Liver (tissue), 8 donors: ENCODE measurements at regions not wholly inside any gene's neighbourhood (a gene's known extent, or its start where the extent isn't known, plus 50 kb on each side); places are given as distances from the start of the nearest gene placed in this dataset.

Experiments used
- DNase-seq: peaks from one replicate; pipeline ENCODE4 v3.0.0-alpha.2; 2017; ENCODE audit warnings: low spot score
- H3K27ac ChIP-seq, 2 donors: one replicate each; pipeline ENCODE4 v1.7.0; 2013; ENCODE audit warnings: inconsistent platforms in 2 of 2, low read length in 2 of 2, control low read depth in 1 of 2, low read depth in 1 of 2, mild to moderate bottlenecking in 1 of 2
- H3K27me3 ChIP-seq, 4 donors: one replicate each; pipeline versions ENCODE4 v1.6.1 to v1.7.0; 2013; ENCODE audit warnings: low read length in 3 of 4, inconsistent platforms in 1 of 4, mild to moderate bottlenecking in 1 of 4, moderate library complexity in 1 of 4; ENCODE audit not compliant: control insufficient read depth in 4 of 4, insufficient read depth in 4 of 4
- H3K36me3 ChIP-seq, 4 donors: one replicate each; pipeline versions ENCODE4 v1.6.1 to v1.7.0; 2013; ENCODE audit warnings: low read length in 3 of 4, mild to moderate bottlenecking in 3 of 4, low read depth in 1 of 4, moderate library complexity in 1 of 4; ENCODE audit not compliant: control insufficient read depth in 4 of 4, insufficient read depth in 3 of 4
- H3K4me1 ChIP-seq, 4 donors: one replicate each; pipeline versions ENCODE4 v1.6.1 to v1.7.0; 2013; ENCODE audit warnings: low read length in 3 of 4, mild to moderate bottlenecking in 3 of 4, moderate library complexity in 1 of 4; ENCODE audit not compliant: control insufficient read depth in 4 of 4, insufficient read depth in 4 of 4
- H3K4me3 ChIP-seq, 3 donors: one replicate each; pipeline versions ENCODE4 v1.6.1 to v1.7.0; 2013; ENCODE audit warnings: low read length in 3 of 3, control low read depth in 1 of 3, low read depth in 1 of 3, mild to moderate bottlenecking in 1 of 3
- H3K9ac ChIP-seq, 2 donors: one replicate each; pipeline ENCODE4 v1.7.0; 2013; ENCODE audit warnings: low read length in 2 of 2, mild to moderate bottlenecking in 2 of 2, moderate library complexity in 2 of 2, control low read depth in 1 of 2, low read depth in 1 of 2
- H3K9me3 ChIP-seq, 4 donors: one replicate each; pipeline versions ENCODE4 v1.6.1 to v1.7.0; 2013; ENCODE audit warnings: low read length in 3 of 4; ENCODE audit not compliant: control insufficient read depth in 4 of 4
- EGR1 ChIP-seq, 2 donors: IDR thresholded peaks; 2 replicates each; pipeline ENCODE4 v1.6.1; 2016 to 2018; ENCODE audit warnings: antibody characterized with exemption in 2 of 2, low read depth in 2 of 2
- FOXA1 ChIP-seq: IDR thresholded peaks from 2 replicates; pipeline ENCODE4 v1.6.1; 2016; ENCODE audit warnings: antibody characterized with exemption
- GABPA ChIP-seq, 2 donors: IDR thresholded peaks in 1 of 2; conservative IDR thresholded peaks in 1 of 2; 2 replicates each; pipeline ENCODE4 v1.6.1; 2016; ENCODE audit warnings: antibody characterized with exemption in 2 of 2, mild to moderate bottlenecking in 1 of 2, moderate library complexity in 1 of 2
- JUND ChIP-seq, 2 donors: IDR thresholded peaks; 2 replicates each; pipeline ENCODE4 v1.6.1; 2016; ENCODE audit warnings: antibody characterized with exemption in 2 of 2
- RAD21 ChIP-seq, 2 donors: IDR thresholded peaks; 2 replicates each; pipeline ENCODE4 v1.6.1; 2016; ENCODE audit warnings: antibody characterized with exemption in 2 of 2, mild to moderate bottlenecking in 2 of 2
- REST ChIP-seq: IDR thresholded peaks from 2 replicates; pipeline ENCODE4 v1.6.1; 2016; ENCODE audit warnings: antibody characterized with exemption, mild to moderate bottlenecking
- WGBS: extraction: QIAGEN DNeasy Blood & Tissue Kit; methylation state at CpG from one replicate; pipeline ENCODE4 v1.1.7; 2013; 5-methylcytosine and 5-hydroxymethylcytosine counted together
- TF ChIP-seq, protein P1 (sequence below): IDR thresholded peaks from 2 replicates; pipeline ENCODE4 v1.6.1; 2016; ENCODE audit warnings: antibody characterized with exemption
- TF ChIP-seq, protein P2 (sequence below): IDR thresholded peaks from 2 replicates; pipeline ENCODE4 v1.6.1; 2016; ENCODE audit warnings: antibody characterized with exemption
- TF ChIP-seq, protein P3 (sequence below): fragments of 150-350 bp; IDR thresholded peaks from 2 replicates; pipeline ENCODE4 v1.5.1; 2017; ENCODE audit warnings: improper control_type of control experiment, low read depth, low read length; ENCODE audit not compliant: missing input control
- donor health status: healthy.
- donor health status: healthy.
- donor health status: healthy.
- donor health status: healthy.
- donor health status: healthy.

- no peak for DNase-seq
- WGBS: 77% methylated on average over 3 of the region's 3 CpGs
These were observed 60.3 kb upstream of the FMN2 start for GRCh38 chr1:240031414-240031813.

GRCh38 chr1:240033406-240033805 is 58.3 kb upstream of the FMN2 start:
- 27% methylated on average over 3 of the region's 3 CpGs for WGBS
- Histone ChIP-seq H3K27me3 (peaks cover 0 to 3% (median 0%) of the 10 kb centered on the region in 4 donors), H3K9ac (no peak overlapping the region), H3K4me1 (no peaks in the 10 kb centered on the region), H3K27ac (no peak overlapping the region), H3K4me3 (no peak overlapping the region), H3K36me3 (no peaks in the 10 kb centered on the region), H3K9me3 (no peaks in the 10 kb centered on the region)
- no peak for DNase-seq
- TF ChIP-seq JUND (IDR thresholded peaks at IDR 0.05) (no peak), REST (no peak)

More at GRCh38 chr1:240031414-240031813, 60.3 kb upstream of the FMN2 start:
- peaks cover 0 to 3% (median 0%) of the 10 kb centered on the region in 4 donors for H3K27me3 ChIP-seq
- H3K9me3 ChIP-seq: no peaks in the 10 kb centered on the region
- no peaks in the 10 kb centered on the region for H3K36me3 ChIP-seq
- TF ChIP-seq, protein P1, sequence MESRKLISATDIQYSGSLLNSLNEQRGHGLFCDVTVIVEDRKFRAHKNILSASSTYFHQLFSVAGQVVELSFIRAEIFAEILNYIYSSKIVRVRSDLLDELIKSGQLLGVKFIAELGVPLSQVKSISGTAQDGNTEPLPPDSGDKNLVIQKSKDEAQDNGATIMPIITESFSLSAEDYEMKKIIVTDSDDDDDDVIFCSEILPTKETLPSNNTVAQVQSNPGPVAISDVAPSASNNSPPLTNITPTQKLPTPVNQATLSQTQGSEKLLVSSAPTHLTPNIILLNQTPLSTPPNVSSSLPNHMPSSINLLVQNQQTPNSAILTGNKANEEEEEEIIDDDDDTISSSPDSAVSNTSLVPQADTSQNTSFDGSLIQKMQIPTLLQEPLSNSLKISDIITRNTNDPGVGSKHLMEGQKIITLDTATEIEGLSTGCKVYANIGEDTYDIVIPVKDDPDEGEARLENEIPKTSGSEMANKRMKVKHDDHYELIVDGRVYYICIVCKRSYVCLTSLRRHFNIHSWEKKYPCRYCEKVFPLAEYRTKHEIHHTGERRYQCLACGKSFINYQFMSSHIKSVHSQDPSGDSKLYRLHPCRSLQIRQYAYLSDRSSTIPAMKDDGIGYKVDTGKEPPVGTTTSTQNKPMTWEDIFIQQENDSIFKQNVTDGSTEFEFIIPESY: no peak
- TF ChIP-seq, protein P2, sequence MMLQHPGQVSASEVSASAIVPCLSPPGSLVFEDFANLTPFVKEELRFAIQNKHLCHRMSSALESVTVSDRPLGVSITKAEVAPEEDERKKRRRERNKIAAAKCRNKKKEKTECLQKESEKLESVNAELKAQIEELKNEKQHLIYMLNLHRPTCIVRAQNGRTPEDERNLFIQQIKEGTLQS: no peak
- no peak for TF ChIP-seq JUND (IDR thresholded peaks at IDR 0.05)
- TF ChIP-seq, protein P3, sequence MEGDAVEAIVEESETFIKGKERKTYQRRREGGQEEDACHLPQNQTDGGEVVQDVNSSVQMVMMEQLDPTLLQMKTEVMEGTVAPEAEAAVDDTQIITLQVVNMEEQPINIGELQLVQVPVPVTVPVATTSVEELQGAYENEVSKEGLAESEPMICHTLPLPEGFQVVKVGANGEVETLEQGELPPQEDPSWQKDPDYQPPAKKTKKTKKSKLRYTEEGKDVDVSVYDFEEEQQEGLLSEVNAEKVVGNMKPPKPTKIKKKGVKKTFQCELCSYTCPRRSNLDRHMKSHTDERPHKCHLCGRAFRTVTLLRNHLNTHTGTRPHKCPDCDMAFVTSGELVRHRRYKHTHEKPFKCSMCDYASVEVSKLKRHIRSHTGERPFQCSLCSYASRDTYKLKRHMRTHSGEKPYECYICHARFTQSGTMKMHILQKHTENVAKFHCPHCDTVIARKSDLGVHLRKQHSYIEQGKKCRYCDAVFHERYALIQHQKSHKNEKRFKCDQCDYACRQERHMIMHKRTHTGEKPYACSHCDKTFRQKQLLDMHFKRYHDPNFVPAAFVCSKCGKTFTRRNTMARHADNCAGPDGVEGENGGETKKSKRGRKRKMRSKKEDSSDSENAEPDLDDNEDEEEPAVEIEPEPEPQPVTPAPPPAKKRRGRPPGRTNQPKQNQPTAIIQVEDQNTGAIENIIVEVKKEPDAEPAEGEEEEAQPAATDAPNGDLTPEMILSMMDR: no peak
- TF ChIP-seq FOXA1: no peak
- TF ChIP-seq RAD21 (IDR thresholded peaks at IDR 0.05): no peak
- TF ChIP-seq REST: no peak
- TF ChIP-seq GABPA (IDR thresholded peaks at IDR 0.05 in 1 of 2, conservative IDR thresholded peaks at IDR 0.05 in 1 of 2): no peak
- no peak for TF ChIP-seq EGR1 (IDR thresholded peaks at IDR 0.05; ENCODE audit: low read depth in 2 of 2)
- no peaks in the 10 kb centered on the region for H3K4me1 ChIP-seq
- H3K27ac ChIP-seq: no peak overlapping the region
- H3K9ac ChIP-seq: no peak overlapping the region
- H3K4me3 ChIP-seq: no peak overlapping the region
